ENCODE measurements at regions not wholly inside any gene's neighbourhood (a gene's known extent, or its start where the extent isn't known, plus 50 kb on each side); places are given as distances from the start of the nearest gene placed in this dataset.

DNA sequence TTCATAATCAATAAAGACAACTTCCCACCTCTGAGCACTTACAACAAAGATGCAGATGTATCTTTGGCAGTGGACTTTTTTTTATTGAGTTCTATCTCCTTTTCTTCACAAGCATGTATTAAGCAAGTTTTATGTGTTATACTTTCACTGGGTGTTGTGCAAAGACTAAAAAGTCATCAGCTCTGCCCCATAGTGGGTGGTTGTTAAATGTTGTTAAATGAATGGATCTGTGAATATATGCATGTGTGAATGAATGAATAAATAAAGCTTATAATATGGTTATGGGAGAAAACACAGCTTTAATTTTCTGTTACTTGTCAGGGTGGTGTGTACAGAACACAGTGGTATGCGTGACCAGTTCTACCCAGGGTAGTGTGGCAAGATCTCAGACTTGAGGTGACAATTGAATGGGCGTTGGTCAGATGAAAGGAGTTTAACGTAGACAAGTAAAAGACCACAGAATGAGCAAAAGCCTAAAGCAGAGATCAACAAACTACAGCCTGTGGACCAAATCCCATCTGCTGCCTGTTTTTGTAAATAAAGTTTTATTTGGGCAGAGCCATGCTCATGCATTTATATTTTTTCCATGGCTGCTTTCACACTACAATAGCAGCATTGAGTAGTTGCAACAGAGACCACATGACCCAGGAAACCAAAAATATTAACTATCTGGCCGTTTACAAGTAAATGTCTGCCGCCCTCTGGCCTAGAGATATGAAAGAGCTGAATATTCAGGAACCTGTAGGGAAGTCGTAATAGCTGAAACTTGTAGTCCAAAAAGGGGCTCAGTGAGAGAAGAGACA lies 207.4 kb upstream of the EEA1 start:
- Mint-ChIP-seq H3K27ac (no peak overlapping the region), H3K27me3 (no peaks in the 10 kb centered on the region), H3K4me1 (peaks cover 18% of the 10 kb centered on the region), H3K4me3 (no peak overlapping the region), H3K9me3 (no peaks in the 10 kb centered on the region), H3K36me3 (ENCODE audit: low read depth) (no peaks in the 10 kb centered on the region)
- intact Hi-C loops (cut with micrococcal nuclease): loop anchor here (5.0 kb wide), 1 partner anchor 39 kb away; no protein-coding TSS in a partner anchor
- DNase-seq: no peak

DNA sequence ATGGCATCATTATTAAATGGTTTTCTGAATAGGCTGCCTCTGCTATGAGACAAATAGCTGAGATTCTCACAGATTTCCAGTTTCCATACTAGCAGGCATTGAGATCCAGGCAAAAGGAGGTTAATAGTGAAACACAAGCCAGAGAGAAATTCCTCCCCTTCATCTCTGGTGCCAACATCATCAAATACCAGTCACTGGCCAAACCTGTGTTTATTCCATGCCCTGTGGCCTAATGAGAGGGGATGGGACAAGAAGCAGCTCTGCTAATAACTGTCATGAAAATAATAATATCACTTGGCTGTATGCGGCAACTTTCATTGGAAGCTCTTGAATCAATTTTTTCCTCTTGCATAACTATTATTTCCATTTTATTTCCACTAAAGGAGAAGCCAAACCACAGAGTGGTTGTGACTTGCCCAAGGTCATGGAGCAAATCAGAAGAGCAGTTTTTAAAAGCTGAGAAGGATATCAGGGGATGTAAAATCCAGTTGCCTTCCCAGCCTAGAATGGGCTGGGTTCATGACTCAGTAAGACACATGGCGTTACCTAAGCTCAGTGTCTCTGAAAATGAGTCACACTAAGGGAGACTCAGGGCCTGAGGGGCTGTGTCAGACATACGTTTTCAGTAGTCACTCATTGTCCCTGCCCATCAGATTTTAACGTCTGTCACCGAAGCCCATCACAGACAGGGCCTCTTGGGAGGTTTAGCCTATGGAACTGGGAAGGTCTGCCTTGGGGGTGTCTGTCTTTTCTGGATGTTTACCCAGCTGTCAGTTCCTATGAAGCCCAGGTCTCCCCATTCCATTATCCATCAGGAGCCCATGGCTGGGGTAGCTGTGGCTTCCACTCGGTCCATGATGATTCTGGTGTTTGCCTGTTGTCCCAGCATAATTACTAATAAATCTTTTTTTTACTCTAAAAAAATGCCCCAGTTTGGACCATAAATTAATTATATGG lies 208.8 kb upstream of the EEA1 start:
- no peak overlapping the region for H3K27ac Mint-ChIP-seq
- intact Hi-C loops (cut with micrococcal nuclease): loop anchor here (5.0 kb wide), 1 partner anchor 41 kb away; no protein-coding TSS in a partner anchor

DNA sequence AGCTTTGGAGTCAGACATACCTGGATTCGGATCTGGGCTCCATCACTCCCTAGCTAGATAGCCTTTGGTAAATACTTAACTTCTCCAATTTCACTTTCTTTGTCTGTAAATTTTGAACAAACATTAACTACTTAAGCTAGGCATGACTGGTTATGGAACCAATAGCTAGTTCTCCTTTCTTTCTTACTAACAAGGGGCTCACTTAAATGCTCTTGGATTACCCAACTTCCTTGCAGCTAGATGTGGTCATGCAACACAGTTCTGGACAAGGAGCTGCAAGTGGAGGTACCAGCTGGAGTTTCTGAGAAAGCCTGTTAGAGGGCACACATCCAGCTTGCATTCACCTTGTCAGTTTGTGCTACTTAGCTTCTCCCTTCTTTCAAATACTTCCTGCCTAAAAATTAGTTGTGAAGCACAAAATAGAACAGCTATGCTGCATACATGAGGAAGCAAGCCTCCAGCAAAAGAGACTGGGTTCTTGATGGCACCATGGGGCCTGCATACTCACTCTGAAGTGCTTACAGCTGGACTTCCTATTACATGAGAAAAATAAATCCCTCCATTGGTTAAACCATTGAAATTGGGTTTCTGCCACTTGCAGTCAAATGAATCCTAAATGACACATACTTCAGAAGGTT lies 210.1 kb upstream of the EEA1 start:
- no peak for DNase-seq
- intact Hi-C loops (cut with micrococcal nuclease): loop anchor here (5.0 kb wide), 1 partner anchor 42 kb away; no protein-coding TSS in a partner anchor
- peaks cover 5% of the 10 kb centered on the region for H3K27me3 Mint-ChIP-seq
- H3K4me1 Mint-ChIP-seq: peaks cover 18% of the 10 kb centered on the region
- no peak overlapping the region for H3K4me3 Mint-ChIP-seq
- H3K9me3 Mint-ChIP-seq: no peaks in the 10 kb centered on the region
- H3K27ac Mint-ChIP-seq: no peak overlapping the region
- H3K36me3 Mint-ChIP-seq (ENCODE audit: low read depth): no peaks in the 10 kb centered on the region

More for the DNA sequence above, 208.8 kb upstream of the EEA1 start:
- Mint-ChIP-seq H3K9me3 (no peaks in the 10 kb centered on the region), H3K36me3 (ENCODE audit: low read depth) (no peaks in the 10 kb centered on the region), H3K4me3 (no peak overlapping the region), H3K27me3 (no peaks in the 10 kb centered on the region), H3K4me1 (peaks cover 18% of the 10 kb centered on the region)
- no peak for DNase-seq

DNA sequence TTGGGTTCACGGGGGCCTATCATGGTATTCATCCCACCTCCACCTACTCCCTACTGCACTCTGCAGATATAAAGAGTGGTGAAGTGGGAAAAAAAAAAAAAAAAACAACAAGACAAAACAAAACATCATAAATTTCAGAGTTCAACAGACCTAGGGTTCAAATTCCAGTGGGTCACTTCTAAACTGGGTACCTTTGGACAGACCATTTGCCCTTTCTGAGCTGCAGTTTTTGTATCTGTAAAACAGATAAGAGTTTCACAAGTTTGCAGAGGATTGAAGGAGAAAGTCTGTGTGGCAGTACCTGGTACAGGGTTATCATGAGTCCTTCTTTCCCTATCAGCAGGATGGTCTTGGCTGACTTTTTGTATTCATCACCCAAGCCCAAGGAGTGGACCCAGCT lies 211.2 kb upstream of the EEA1 start:
- H3K9me3 Mint-ChIP-seq: no peaks in the 10 kb centered on the region
- no peak for DNase-seq
- peaks cover 11% of the 10 kb centered on the region for H3K27me3 Mint-ChIP-seq
- intact Hi-C loops (cut with micrococcal nuclease): no loop called here
- H3K4me3 Mint-ChIP-seq: no peak overlapping the region
- H3K27ac Mint-ChIP-seq: no peak overlapping the region
- peaks cover 12% of the 10 kb centered on the region for H3K4me1 Mint-ChIP-seq
- no peaks in the 10 kb centered on the region for H3K36me3 Mint-ChIP-seq (ENCODE audit: low read depth)

DNA sequence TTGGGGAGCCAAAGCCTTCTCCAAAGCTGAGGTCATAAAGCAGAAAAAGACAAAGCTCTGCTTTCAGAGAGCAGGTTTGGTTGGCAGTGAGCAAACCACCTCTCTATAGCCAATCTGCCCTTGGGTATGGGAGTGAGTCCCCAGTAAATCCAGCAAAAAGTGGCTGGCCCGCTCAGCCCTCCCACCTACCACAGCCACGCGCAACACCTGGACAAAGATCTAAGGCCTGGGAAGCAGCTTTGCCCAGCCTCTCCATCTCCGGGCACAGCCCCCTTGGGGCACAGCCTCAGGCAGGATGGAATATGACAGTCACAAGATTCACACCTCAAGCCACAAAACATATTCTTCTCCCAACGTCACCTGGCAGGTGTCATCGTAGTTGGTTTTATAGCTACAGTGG lies 211.7 kb upstream of the EEA1 start:
- Mint-ChIP-seq H3K4me3 (no peak overlapping the region), H3K9me3 (no peaks in the 10 kb centered on the region), H3K27me3 (peaks cover 11% of the 10 kb centered on the region), H3K27ac (no peak overlapping the region), H3K36me3 (ENCODE audit: low read depth) (no peaks in the 10 kb centered on the region), H3K4me1 (peaks cover 8% of the 10 kb centered on the region)
- no peak for DNase-seq
- intact Hi-C loops (cut with micrococcal nuclease): no loop called here

DNA sequence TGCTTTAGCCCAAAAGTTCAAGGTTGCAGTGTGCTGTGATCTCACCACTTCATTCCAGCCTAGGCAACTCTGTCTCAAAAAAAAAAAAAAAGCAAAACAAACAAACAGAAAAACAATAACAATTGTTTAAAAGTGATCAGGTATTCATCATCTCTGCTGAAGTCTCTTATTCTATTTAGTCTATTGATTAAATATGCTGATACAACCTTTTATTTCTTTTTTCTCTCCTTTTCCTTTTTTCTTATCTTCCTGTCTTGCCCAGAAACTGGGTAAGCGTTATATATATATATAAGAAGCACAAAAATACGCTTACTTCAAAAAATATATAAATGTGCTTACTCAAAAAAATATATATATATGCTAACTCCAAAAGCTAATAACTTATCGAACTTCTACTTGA lies 213.8 kb upstream of the EEA1 start:
- no peak for DNase-seq
- intact Hi-C loops (cut with micrococcal nuclease): no loop called here
- H3K36me3 Mint-ChIP-seq (ENCODE audit: low read depth): no peaks in the 10 kb centered on the region
- peaks cover 2% of the 10 kb centered on the region for H3K4me1 Mint-ChIP-seq
- no peak overlapping the region for H3K27ac Mint-ChIP-seq
- H3K9me3 Mint-ChIP-seq: no peaks in the 10 kb centered on the region
- H3K27me3 Mint-ChIP-seq: peaks cover 12% of the 10 kb centered on the region
- no peak overlapping the region for H3K4me3 Mint-ChIP-seq

DNA sequence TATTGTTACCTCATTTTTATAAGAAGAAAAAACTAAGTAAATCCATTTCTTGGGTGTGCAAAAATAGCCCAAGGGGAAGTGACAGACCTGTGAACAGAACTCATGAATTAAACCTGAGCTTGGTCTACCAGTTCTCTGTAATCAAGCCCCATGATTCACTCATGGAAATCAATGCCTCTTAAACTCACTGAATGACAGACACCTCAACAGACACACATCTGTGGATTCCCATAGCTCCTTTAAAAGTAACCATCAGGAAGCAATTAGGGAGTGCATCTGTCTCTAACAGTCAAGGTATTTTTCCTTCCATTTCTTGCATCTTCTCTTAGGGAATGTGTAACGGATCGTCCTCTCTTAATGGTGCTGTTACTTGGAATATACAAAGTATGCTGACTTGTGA lies 215.0 kb upstream of the EEA1 start:
- no peak for DNase-seq
- no peak overlapping the region for H3K4me3 Mint-ChIP-seq
- H3K36me3 Mint-ChIP-seq (ENCODE audit: low read depth): no peaks in the 10 kb centered on the region
- H3K4me1 Mint-ChIP-seq: no peaks in the 10 kb centered on the region
- no peaks in the 10 kb centered on the region for H3K9me3 Mint-ChIP-seq
- intact Hi-C loops (cut with micrococcal nuclease): no loop called here
- H3K27me3 Mint-ChIP-seq: peaks cover 12% of the 10 kb centered on the region
- no peak overlapping the region for H3K27ac Mint-ChIP-seq

DNA sequence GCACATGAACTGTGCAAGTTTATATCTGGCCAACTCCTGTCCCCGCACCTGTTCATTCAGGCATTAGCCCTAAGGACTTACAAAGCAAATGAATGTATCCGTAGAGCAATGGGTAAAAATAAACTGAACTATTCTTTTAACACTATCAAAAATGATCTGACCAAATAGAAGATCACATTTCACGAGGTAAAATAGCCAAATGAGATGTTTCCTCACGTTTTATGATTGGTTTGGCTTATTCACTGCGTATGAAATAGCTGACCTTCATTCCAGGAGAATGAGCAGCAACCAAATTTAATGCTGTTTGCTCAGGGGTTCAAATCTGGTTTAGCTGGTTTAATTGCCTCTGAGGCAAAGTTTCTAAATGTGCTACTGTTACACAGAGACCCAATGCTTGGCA lies 216.0 kb upstream of the EEA1 start:
- intact Hi-C loops (cut with micrococcal nuclease): no loop called here
- Mint-ChIP-seq H3K4me3 (no peak overlapping the region), H3K27me3 (peaks cover 12% of the 10 kb centered on the region), H3K27ac (no peak overlapping the region), H3K4me1 (no peaks in the 10 kb centered on the region), H3K36me3 (ENCODE audit: low read depth) (no peaks in the 10 kb centered on the region), H3K9me3 (no peaks in the 10 kb centered on the region)
- DNase-seq: no peak

DNA sequence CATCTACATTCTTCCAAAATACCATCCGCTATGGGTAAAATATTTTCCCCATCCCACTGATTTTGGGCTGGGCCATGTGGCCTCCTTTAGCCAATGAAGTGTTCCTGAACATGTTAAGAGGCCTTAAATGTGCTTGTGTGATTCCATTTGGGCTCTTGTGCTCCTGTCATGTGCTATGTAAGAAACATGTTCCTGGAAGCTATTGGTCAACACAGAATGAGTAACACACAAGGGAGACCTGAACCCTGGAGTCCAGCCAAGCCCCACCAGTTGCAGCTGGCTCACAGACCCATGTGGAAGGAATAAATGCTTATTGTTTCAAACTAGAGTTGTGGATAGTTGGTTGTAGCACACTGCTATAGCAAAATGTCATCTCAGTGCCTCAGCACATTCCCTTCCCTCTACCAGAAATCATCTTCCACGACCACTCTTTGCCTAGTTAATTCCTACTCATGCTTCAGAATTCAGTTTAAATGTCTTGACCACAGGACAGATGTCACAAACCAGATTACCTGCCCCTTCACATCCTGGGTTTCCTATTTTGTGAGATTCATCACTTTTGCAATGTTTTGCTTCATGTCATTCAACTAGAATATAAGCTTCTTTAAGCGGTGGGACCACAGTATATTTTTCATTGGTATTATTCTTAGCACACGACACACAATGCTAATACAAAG lies 217.3 kb upstream of the EEA1 start:
- H3K4me3 Mint-ChIP-seq: no peak overlapping the region
- H3K4me1 Mint-ChIP-seq: no peaks in the 10 kb centered on the region
- DNase-seq: no peak
- no peak overlapping the region for H3K27ac Mint-ChIP-seq
- H3K27me3 Mint-ChIP-seq: peaks cover 12% of the 10 kb centered on the region
- H3K9me3 Mint-ChIP-seq: no peaks in the 10 kb centered on the region
- intact Hi-C loops (cut with micrococcal nuclease): no loop called here
- no peaks in the 10 kb centered on the region for H3K36me3 Mint-ChIP-seq (ENCODE audit: low read depth)

DNA sequence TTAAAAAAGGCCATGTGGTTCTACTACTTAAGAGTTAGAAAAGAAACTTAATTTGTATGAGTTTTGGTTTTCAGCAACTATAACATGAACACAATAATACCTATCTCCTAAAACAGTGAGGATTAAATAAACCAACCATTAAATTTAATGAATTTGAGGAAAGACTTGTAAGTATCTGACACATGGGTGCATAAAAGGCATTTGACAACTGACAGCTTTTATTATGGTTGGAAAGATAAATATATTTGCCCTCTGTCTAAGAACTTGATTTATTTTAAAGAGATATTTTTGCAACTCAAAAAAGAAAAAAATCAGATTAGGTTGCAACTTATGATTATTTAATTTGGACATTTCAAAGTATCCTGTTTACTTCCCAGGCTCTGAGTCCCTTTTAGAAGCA lies 217.9 kb upstream of the EEA1 start:
- Mint-ChIP-seq H3K36me3 (ENCODE audit: low read depth) (no peaks in the 10 kb centered on the region), H3K27ac (no peak overlapping the region), H3K27me3 (peaks cover 12% of the 10 kb centered on the region), H3K4me1 (no peaks in the 10 kb centered on the region), H3K4me3 (no peak overlapping the region), H3K9me3 (no peaks in the 10 kb centered on the region)
- intact Hi-C loops (cut with micrococcal nuclease): no loop called here
- no peak for DNase-seq

DNA sequence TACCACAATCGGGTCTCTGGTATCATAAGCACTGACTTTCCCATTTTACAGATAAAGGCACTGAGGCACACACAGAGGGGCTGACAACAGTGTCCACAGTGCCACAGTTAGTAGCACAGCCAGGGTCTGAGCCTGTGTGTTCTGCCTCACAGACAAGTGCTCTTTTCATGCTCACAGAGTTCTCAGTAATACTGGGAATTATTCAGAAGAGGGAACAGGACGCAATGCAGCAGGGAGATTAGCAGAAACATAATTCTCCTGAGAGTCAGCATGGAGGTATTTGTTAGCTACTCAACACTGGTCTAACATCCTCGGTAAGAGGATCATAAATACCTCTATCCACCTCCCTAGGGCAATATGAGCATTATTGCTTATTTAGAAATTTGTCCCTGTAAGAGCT lies 219.3 kb upstream of the EEA1 start:
- Mint-ChIP-seq H3K36me3 (ENCODE audit: low read depth) (no peaks in the 10 kb centered on the region), H3K9me3 (no peaks in the 10 kb centered on the region), H3K4me1 (no peaks in the 10 kb centered on the region), H3K4me3 (no peak overlapping the region), H3K27ac (no peak overlapping the region), H3K27me3 (peaks cover 9% of the 10 kb centered on the region)
- DNase-seq: no peak
- intact Hi-C loops (cut with micrococcal nuclease): no loop called here

DNA sequence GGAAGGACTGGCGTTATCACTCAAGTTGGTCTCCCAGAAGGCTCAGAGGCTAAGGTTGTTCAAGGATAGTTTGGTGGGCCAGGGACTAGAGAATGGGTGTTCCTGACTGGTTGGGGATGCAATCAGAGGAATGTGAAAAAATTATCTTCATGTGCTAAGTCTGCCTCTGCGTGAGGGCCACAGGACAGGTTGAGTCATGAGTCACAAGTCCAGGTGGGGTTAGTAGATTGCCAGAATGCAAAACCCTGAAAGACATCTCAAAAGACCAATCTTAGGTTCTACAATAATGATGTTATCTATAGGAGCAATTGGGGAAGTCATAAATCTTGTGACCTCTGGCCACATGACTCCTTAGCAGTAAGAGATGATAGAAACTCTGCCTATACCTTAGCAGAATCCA lies 220.1 kb upstream of the EEA1 start:
- Mint-ChIP-seq H3K9me3 (no peaks in the 10 kb centered on the region), H3K27ac (no peak overlapping the region), H3K36me3 (ENCODE audit: low read depth) (no peaks in the 10 kb centered on the region), H3K4me1 (no peaks in the 10 kb centered on the region), H3K4me3 (no peak overlapping the region), H3K27me3 (peaks cover 7% of the 10 kb centered on the region)
- no peak for DNase-seq
- intact Hi-C loops (cut with micrococcal nuclease): no loop called here

DNA sequence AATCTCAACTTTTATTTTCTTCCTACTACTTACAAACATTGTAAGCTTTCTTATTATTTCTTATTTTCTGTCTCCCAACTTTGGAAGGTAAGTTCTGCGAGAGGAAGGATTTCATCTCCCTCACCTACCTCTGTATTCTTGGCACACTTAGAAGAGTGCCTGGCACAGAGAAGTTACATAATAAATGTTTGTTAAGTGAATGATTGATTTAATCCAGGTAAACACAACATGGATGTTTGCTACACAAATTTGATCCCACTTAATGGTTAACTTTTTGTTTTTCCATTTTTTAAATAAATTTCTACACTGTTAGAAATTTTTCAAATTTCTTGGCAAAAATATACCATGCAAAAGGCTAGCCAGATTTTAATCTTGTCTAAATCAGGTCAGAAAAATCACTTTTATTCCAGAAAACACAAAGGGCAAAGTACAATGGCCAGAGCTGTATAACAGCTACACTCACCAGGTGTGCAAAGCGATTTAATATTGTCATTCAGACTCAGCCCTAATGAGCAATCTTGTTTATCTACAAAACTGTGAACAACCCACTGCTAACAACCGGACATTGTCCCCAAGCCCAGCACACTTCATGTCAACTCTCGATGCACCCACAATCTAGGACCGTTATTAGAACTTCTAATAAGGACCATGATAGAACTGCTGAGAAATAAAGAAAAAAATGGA lies 222.1 kb upstream of the EEA1 start:
- Mint-ChIP-seq H3K4me3 (no peak overlapping the region), H3K27me3 (peaks cover 2% of the 10 kb centered on the region), H3K9me3 (no peaks in the 10 kb centered on the region), H3K27ac (no peak overlapping the region), H3K4me1 (no peaks in the 10 kb centered on the region), H3K36me3 (ENCODE audit: low read depth) (no peaks in the 10 kb centered on the region)
- DNase-seq: no peak
- intact Hi-C loops (cut with micrococcal nuclease): no loop called here

All from activated CD4-positive, alpha-beta T cell treated with anti-CD3 and anti-CD28 coated beads, Interleukin-2, amount 10 ng/mL, durations not matched to agents 24 days and 14 days (primary cell).